DMS53 treated with DMSO at 0.1 percent for 48 hours (cell line): ENCODE measurements at regions not wholly inside any gene's neighbourhood (a gene's known extent, or its start where the extent isn't known, plus 50 kb on each side); places are given as distances from the start of the nearest gene placed in this dataset.
A peak's percentile ranks its signal among the peaks of the same experiment; 100 is the strongest.

Source experiments
- DNase-seq: peaks from one replicate; lab custom pipeline; 2025; ENCODE audit not compliant: unreplicated experiment; lab: John Stamatoyannopoulos, UW

DNA sequence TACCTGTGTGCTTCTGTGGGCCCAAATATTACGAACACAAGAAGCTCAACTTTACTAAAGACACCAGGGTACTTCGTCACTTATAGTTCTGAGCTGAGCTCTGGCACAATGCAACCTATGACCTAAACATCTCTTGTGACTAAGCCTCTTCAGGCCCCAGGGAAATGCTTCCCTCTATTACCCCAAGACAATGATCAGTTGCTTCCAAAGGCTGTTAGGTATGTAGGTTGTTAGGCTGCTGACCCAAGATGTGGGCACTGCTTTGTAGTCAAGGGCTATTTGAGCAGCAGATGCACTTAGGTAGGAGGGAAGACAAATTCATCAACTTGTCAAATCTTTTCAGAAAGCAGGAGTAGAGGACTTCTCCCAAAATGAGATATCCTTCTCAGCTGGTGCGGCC lies 640.1 kb downstream of the EPHA4 start:
- DNase-seq: no peak

DNA sequence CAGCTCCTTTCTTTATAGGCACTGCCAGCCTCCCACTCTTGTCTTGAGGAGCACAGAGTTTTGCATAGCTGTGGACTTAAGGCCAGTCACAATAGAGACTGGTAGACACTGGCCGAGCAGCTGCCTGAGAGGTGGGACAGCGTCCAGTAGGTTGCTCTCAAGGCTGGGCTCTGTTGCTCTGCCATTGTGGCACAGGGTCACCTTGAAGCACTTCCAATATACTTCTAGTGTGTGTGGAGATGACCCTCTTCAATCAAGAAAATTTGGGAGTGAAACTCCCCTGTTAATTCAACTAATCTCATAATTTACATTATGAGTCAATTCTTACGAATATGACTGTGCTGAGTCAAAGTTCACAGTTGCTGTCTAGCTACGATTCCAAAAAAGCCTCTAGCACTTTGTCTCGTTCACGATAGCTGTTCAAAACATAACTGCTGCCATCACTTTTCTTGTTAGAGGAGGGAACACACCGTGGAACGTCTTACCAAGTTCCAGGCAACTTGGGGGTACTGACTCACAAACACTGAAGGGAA lies 636.2 kb downstream of the EPHA4 start:
- DNase-seq: no peak

DNA sequence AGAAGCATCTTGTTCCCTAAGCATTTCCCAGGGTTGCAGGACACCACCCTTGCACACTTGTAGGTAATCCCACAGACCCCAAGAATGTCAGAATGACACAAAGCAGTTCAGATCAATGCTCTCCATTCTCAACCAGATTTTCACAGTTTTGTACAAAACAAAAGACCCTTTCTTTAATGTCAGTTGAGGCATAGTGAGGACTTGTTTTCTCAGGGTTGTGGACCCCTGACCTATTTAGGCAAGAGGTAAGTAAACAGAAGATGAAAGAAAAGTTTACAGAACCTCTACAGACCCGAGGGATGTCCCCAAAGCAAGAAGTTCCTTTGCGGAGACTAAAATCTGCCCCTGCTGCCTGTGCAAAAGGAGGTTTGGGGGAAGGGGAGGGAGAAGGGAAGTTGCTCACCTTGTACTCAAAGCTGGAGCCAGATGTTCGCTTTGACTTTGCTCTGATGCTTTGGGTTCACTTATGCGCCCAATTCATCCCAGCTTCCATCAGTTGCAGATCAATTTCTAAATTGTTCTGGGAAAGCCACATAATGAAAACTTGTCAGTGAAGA lies 635.4 kb downstream of the EPHA4 start:
- DNase-seq: no peak

DNA sequence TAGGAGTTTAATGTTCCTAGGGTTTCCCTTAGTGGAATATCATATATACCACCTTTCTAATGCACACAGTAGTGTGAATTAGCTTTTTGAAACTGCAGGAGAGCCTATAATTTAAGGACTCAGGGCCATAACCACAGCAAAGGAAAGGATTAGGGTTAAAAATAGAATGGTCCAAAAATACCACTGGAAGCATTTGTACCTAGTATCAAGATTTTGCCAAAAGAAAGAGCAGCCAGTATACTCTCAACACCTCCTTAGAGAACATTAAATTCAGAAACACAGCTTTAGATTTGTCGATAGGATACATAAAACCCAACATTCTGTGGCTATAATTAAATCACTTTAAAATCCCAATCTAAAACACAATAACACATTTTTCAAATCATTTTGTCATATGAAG lies 634.9 kb downstream of the EPHA4 start:
- no peak for DNase-seq

DNA sequence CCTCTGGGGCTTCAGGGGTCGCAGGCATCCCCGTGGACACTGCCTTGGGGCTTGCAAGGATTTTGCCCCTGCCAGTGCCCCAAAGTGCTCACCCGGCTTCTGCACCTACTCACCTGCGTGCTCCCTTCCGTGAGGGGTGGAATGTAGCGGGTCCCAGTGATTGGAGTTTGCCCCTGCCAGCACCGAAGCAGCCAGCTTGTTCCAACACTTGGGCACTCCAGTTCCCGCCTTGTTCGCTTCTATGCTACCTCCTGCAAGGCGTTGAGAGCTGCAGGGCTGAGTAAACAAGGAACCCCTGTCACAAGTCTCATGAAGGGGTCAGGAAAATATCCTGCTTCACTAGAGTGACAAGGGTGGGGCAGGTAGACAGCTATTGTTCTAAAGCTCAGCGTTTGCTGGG lies 631.5 kb downstream of the EPHA4 start:
- no peak for DNase-seq

DNA sequence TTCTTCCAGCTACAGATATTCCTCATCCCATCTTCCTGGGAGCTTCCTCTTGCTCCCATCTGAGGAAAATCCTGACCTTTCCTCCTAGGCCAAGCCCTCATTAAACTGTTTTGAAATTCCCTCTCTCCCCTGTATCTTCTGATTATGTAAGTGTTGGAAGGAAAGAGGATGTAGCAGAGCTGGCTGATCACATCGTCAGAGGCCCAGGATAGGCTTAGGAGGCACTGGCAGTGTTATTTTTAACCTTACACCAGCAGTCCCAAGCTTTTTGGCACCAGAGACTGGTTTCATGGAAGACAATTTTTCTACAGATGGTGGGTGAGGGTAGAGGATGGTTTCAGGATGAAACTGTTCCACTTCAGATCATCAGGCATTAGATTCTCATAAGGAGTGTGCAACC lies 630.4 kb downstream of the EPHA4 start:
- DNase-seq: no peak

DNA sequence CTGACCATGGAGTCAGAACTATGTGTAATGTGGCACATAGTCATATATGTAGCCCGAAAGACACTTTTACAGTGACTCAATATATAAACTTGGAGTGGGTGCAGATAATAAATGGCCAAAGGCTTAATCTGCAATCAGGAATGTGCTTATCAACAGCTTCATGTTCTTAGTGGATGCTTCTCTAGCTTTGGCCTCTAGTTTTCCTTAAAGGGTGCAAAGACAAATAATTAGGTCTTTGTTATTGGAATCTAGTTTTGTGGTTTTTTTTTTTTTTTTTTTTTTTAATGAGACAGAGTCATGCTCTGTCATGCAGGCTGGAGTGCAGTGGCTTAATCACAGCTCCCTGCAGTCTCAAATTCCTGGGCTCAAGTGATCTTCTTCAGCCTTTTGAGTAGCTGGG lies 625.6 kb downstream of the EPHA4 start:
- DNase-seq: no peak

DNA sequence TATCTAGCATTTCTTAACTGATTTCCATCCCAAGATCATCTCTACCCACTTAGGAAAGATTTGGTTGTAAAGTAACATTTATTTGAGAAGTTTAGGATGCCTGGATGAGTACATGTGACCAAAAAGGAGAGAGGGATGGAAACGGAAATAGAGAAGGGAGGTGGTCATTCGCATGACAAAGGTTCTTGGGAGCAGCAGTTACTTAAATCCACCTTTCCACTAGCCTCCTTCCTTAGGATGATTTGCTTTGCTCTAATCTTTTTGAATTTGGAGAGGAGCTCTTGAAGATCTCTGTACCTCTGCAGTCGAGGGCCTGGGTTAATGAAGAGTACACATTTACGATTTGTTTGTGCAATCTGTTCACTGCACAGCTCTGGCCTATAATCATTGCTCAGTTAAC lies 623.5 kb downstream of the EPHA4 start:
- DNase-seq: no peak

DNA sequence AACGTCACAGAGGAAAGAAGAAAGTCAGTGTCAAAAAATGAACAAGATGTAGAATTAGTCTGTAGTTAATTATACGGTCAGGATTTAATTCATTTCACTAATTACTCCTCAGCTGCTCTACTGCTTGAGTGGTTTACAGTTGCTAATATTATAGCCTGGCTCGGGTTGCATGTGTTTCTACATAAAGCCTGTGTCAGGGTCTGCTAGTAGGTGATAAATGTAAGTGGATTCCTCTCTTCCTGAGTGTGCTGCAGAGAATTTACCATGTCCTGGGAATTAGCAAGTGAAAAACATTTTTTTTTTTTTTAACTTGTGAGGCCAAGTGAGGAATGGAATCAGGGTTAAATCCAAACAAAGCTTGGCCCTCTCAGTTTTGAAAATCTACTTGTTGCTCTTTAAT lies 622.6 kb downstream of the EPHA4 start:
- no peak for DNase-seq

DNA sequence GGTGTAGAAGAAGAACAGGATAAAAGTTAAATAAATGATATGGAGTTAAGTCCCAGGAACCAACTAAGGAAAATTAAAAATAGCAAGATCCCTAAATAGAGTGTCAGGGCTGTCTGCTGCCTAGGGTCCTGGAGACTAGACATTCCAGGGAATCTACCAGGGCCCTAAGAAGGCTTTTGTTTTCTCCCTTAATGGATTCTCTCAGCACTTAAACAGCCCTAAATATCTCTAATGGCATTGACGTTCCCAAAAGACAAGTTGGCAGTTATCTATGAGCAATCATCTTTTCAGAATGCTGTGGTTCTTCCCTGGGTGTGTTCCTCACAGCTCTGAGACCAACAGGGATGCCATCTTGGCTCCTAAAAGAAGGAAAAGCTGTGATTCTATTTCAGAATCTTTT lies 616.3 kb downstream of the EPHA4 start:
- DNase-seq: no peak

DNA sequence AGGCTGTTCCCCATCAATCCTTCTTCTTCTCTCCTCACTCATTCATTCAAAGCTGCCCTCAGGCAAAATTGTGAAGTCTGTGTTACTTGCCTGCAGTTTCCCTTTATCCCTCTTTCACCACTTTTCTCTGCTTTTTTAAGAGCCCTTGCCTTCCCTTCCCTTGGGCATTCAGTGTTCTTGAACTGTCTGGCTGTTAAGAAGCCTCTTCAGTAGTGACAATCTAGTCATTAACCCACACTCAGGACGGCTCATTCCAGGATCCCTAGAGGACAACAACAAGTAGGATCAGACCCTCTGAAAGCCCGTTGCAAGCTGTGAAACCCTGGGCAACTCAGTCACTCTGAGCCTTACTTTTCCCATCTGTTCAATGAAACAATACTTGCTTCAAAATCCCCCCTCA lies 615.7 kb downstream of the EPHA4 start:
- DNase-seq: no peak

DNA sequence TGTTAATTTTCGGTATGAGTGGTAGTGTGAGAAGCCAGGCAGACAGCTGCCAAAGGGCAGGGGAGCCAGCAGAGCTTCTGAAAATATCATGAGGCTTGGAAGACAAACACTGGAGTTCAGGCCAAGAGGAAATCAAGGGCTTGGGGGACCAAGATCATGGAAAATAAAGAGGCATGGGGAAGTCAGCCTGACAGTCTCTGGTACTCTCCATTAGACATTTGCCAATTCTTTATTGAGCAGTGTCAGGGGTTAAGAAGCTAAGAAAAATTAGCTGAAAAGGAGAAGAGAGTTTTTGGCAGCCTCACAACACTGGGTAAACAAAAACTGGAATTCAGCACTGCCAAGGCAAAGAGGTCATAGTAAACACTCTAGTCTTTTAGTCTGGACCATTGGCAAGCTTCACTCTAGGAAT lies 612.7 kb downstream of the EPHA4 start:
- no peak for DNase-seq

DNA sequence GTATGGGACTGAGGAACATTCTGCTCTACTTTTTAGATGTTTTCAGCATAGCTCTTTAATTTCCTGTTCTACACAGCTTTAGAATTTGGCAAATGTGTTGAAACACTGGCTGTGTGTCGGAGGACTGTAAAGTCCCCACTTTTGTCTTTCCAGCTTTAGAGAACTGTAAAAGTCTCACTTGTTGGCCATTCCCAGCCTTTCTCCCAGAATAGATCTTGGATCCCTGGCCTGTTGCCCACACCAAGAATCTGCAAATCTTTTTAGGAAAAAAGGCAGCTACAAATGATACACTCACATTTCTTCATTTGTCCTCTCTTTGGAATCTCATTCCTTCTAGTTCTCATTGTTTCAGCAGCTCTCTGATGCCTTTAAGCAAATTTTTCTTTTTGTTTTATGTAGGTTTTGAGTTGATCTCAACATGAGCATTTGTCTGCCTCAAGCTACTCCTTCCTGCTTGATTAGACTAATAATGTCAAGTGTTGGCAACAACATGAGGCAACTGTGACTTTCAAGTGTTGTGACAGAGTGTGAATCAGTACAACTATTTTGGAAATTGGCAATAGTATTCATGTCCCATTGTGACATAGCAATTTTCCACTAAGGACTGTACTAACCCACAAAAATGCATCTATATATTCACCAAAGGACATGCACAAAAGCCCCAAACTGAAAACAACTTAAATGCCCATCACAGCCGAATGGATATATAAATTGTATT lies 610.8 kb downstream of the EPHA4 start:
- DNase-seq: no peak

DNA sequence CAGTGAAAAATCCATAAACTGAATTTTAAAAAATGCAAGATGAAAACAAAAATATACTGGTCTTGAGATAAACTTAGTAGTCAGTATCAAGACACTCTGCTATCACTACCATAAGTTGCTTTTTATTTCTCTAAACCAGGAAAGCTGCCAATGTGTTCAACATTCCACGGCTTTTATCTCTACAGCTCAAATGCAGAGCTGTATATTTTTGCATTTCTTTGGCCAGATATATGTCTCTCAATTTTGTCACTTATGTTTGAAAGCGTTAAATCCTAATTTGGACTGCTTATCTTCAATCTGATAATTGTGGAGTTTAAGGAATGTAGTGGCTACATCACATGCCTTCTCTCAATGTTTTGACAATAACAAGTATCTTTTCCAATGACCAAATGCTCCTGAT lies 609.5 kb downstream of the EPHA4 start:
- no peak for DNase-seq

DNA sequence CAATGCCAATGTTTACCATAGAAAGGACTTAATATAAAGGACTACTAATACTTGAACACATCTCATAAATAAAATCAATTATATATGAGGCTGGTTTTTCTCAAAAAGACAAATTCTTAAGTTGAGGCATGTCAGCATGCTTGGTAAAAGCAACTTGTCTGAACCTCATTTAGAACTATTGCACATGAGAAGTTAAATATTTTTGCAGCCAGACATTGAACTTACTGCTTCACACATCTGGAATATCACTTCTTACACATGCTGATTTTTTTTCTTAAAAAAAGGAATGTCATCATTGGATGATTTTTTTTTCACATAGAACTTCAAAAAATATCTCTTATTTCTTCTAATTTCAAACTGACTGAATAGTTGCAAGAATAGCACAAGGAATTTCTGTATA lies 609.0 kb downstream of the EPHA4 start:
- DNase-seq: no peak

DNA sequence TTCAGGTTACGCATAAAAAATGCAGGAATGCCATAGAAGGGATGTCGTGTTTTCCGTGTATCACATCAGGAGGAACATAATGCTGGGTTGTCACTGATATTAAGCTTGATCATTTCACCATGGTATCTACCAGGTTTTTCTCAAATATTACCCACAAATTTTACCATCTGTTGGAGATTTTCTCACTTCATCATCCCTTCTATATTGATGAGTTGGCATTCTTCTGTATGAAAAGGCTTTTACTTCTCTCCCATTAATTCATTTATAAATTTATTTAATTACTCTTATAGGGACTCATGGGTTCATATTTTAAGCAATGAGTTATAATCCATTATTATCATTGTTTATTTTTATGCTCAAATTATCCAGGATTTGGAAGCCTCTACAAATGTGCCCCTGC lies 608.2 kb downstream of the EPHA4 start:
- no peak for DNase-seq

DNA sequence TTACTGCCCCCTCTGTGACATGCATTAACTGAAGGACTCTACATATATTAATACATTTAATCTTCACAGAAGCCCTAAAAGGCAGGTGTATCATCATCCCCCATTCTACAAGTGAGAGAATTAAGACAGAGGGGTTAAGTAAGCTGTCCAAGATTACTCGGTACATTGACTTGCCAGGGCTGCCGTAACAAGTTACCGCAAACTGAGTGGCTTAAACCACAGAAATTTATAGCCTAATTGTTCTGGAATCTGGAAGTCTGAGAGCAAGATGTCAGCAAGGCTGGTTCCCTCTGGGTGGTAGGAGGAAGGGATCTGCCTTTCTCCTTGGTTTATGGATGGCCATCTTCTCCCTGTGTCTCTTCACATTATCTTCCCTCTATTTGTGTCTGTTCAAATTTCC lies 605.5 kb downstream of the EPHA4 start:
- no peak for DNase-seq

DNA sequence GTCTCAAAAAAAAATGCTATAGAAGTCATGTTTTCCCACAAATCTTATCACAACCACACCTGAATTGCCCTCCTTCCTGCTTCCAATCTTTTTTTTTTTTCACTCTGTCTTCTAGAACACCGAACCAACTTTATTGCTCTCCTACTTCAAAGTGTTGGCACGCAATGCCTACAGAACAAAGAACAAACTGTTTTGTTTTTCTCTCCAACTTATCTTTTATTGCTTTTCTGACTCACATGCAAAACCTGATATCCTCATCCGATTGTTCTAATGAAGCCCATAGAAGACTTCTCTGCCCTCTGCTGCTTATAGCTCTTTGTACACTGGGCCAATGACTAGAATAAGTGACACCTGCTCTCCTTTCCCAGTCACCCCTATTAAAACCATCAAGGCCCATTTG lies 602.8 kb downstream of the EPHA4 start:
- peak; percentile 21 for DNase-seq

DNA sequence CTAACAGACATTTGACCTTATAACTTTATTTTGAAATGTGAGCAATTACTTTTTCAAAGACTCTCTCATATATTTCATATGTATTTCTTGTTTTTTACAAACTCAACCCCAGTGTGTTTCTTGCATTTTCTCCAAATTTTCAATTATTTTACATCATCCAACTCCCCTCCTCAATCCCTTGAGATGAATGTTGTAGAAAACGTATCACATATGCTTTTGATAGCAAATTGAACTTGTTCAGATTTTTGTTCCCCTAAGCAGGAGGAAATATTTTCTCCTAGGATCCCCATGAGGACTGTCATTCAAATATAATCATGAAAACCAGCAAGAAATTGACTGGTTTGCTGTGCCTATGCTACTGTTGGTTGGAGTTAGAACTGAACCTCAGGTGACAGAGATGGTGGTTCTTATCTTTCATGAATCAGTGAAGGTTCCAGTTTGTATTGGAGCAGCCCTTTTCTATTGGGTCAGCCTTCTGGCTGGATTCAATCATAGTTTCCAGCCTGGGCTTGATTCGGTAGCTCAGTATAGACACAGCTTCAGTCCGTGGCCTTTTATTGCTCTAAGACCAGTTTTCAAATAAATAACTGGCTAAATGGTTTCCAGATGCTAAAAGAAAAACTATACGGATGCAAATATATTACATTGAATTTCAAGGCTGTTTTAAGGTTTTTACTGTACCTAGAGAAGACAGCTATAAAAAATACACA lies 591.0 kb downstream of the EPHA4 start:
- no peak for DNase-seq

DNA sequence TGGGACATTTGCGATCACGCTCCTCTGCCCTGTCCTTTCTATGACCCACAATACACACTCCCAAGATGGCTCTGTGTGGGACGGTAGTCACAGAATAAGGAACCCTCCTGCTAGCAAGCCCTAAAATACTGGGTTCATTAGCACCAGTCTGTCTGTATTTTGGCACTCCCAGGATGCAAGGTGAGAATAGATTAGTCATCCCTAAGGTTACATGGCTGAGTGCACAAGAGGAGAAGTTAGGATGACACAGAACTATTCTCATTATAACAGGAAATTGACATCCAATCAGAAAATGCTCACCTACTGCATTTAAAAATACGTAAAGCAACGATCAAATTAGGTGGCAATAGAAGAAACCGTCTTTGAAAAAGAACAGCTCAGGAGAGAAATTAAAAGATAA lies 590.2 kb downstream of the EPHA4 start:
- DNase-seq: no peak

DNA sequence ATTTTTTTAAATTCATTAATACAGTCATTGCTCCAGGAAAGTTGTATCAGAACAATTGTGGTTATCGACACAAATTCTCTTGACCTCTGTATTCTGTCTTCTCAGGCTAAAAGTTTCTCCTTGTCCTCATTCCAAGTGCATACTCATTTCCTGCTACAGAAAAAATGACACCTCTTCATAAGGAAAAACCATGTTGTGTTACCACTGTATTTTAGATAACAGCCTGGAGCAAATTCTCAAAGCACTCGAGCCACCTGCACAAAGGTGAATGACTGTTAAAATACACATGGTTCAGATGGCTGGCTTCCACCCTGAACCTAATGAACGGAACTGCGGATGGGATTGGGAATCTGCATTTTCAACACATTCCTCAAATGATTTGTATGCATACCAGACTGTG lies 586.5 kb downstream of the EPHA4 start:
- no peak for DNase-seq

DNA sequence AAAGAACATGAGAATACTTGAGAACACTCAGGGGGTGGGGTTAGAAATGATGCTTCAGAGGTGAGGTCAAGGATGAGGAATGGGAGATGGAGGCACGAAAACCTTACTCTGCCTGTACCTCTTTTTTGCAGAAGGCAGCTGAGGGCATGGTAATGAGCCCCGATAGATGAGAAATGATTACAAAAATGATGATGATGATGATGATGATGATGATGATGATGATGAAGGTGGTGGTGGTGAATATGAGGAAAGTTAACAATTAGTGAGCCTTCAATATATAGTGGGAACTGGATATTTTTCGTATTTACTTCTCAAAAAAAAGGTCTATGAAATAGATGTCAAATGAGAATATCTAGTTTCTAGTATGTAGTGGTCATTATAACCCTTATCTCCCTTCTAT lies 584.3 kb downstream of the EPHA4 start:
- no peak for DNase-seq
